HG03432 (cell line): ENCODE measurements at regions not wholly inside any gene's neighbourhood (a gene's known extent, or its start where the extent isn't known, plus 50 kb on each side); places are given as distances from the start of the nearest gene placed in this dataset.
A peak's percentile ranks its signal among the peaks of the same experiment; 100 is the strongest.

Experiments used
- ATAC-seq: cut with Tn5 transposase; IDR thresholded peaks from one replicate; pipeline ENCODE4 v1.9.1; 2021; ENCODE audit warnings: mild to moderate bottlenecking, moderate library complexity; ENCODE audit not compliant: unreplicated experiment

DNA sequence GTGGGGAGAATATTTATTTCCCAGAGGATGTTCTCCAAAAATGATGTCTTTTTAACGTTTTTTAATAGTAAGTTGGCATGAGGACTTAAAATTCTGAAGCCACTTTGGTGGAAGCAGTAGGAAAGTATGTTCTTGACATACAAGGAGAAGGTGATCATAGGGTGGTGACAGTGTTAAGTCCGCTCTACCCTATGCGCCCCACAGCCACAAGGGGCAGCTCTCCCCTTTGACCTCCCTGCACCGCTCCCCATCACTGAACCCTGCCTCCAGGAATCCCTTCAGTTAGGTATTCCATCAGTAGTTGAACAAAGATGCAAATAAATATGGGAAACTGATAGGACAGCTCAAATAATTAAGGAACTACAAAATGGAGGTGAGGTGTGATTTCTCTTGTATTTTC lies 111.4 kb downstream of the PLEKHG1 start:
- no peak for ATAC-seq

DNA sequence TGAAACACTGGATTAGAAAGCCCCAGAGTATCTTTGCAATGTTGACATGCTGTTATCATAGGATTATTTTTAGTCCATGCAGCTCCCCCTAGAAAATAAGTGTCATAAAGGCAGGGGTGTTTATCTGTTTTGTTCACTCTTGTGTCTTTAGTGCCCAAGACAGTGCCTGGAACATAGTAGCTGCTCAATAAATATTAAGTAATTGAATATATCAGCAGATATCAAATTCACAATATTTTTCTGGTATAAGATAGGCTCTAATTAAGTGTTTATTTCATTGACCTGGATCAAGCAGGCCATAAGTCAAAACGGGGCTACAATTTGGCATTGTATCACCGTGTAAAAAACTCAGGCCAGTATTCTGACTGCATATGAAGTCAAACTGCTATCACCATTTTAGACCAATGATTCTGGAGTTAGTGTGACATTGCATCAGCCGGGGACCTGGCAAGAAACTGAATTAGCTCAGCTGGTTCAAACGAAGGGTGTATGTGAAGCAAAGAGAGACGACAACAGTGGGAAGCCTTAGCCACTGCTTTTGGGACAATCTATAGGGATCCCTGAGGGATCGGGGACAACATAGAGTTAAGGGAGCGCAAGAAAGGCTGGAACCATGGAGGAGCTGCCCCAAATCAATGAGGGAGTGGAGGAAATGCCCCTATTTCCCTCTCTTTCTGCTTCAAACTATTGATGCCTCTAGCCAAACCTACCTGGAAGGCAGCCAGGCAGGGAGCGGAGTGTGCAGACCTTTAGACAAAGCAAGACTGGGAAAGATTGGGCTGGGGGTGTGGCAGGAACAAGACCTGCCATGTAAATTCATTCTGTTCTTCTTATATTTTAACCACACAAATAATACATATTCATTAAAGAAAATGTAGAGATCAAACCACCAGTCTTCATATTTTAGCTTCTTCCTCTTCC lies 112.2 kb downstream of the PLEKHG1 start:
- ATAC-seq: no peak

DNA sequence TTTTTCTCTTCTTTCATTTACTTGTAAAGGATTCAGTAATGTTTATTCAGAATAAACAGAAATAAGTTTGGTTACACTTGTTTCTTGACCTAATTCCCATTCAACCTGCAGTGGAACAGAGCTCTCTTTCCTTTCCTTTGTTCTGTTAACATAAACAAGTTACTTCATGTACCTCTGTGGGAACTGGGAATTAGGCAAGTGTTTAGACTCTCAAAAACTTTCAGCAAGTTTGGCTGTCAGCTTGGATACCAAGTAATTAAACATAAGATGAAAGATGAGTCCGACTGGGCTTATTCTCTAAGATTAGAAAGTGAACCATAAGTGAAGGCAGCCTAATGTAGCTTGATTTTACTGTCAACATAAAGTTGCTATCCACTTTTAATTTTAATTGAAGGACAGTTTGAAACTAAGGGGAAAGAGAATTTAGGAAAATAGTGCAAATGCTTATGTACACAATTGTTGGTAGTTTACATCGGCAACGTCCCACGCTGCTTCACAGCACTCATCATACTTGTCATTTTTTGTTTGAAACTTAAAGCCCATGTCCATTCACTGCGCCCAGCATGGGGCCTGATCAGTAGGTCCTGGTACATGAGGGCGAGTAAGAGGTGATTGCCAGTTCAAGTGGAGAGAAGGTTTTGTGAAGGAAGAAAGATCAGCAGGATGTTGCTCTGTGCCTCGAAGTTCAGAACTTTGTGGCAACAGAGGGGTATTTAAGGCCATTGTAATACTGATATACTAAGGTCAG lies 113.0 kb downstream of the PLEKHG1 start:
- ATAC-seq: no peak

DNA sequence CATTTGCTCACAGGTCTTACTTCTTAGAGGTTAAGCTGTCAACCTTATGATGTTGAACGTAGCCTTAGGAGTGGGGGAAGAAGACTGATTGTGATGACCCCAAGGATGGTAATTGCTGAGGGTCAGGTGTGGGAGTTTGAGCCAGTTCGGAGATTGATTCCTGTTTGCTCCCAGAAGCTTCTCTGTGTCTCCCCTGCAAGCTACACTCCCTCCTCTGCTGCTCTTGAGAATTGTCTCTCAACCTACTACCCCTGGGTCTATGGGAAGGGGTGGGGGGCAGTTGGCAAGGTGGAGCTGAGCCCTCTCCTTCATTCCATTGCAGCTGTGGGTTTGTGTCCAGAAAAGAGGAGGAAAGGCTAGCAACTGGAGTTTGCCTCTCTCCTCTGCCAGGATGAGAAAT lies 113.8 kb downstream of the PLEKHG1 start:
- ATAC-seq: no peak

DNA sequence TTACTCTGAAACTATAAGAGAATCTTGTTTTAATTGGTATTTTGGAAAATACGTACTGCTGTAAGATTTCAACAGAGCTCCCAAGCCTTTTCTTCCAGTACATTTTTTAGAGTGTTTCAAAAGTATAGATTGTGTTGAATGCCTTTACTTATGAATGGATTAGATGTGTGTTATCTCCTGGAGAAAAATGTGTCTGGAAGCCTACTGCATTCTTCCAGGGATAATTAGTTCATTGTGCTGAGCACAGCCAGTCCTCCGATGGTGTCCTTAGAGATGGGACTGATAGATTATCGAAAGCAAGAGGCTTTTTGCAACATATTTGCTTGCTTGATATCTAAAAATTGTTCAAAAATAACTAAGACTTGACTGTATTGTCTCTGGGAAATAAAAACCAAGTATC lies 114.2 kb downstream of the PLEKHG1 start:
- ATAC-seq: no peak

DNA sequence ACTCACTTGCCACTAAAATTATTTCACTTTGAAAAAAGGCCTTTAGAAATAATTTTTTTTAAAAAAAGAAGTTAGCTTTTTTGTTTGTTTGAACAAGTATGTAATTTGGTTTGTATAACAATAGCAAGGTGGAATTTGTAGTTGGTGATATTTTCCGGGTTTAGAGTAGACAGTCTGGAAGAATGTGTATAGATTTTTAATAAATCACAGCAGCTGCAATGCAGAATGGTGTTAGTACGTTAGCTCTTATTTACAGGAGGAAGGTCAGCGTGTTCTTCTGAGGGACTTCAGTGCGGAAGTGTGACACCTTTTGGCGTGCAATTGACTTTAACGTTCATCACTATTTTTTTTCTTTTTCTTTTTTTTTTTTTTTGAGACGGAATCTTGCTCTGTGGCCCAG lies 115.4 kb downstream of the PLEKHG1 start:
- no peak for ATAC-seq

DNA sequence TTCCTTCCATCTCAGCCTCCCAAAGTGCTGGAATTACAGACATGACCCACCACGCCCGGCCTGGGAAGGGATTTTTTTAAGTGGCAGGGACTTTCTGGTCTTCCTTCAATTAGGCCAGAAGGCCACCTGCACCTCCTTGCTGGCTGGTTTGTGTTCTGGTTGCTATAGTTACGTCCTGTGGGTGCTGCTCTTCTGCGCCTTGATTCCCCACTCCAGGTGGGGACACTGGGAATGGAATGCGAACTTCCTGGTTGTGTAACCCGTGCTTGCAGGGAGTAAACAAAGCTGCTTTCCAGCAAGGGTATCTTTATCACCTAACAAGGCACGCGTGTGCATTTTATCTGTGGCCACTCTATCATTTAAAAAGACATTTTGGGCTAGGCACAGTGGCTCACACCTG lies 117.7 kb downstream of the PLEKHG1 start:
- ATAC-seq: no peak

DNA sequence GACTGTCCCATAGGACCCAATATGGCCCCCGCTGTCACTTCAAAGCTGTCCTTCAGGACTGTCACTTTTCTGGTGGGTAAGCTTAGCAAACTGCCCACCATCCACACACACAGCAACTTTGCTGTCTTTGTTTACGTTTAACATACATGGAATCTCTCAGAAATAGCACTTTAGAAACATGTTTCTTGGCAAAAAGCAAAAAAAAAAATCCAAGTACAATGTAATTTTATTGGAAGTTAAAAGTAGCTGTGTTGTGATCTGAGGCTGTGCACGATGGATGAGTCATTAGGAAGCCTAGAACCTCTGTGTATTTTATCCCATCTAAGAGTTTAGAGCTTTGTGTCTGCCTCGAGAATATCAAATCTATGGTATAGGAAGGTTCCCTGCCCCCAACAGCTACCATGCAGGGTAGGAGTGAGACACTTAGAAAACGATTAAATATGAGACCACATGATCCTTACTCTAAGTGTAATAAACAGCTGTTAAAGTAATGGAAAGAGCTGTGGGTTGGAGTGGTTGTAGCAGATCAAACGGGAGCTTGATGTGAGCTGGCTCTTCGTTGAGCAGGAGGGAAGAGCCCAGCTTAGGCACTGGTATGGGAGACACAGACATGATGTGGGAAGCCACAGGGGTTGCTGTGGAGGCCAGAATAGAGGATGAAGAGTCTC lies 119.5 kb downstream of the PLEKHG1 start:
- no peak for ATAC-seq

DNA sequence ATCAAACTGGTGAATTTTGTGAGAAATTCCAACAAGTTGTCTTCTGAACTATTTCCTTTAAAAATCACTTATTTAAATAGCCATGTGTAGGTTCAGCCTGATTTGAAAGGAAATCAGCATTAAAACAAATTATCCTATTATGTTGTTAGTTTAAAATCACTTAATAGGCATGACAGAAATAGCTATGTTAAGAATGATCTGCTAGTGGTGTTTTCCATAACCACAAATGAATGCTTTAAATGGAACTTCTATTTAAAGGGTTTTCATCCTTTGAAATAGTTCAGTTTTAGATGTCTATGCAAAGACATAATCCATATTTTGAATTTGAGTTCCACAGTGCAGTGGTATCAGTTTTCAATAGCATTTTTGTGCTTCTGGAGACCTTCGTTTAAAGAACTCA lies 120.1 kb downstream of the PLEKHG1 start:
- no peak for ATAC-seq

DNA sequence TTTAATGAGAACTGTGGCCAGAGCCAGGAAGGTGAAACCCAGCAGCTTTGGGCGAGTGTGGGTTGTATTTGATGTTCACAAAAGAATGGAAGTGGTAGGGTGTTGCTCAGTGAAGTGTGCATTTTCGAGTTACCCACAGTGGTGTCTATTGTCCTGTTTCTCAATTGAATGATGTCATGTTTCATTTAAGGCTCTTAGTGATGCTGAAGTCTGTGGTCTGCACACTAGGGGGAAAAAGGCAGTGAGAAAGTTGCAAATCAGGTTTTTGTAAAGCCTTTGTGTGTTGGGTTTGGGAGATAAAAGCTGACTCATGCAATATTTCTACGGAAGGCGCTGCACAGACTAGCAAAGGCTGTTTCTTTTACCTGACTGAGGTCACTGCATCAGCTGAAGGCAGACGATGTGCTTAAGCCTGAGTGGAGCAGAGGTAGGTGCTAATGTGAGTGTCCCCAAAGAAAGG lies 121.1 kb downstream of the PLEKHG1 start:
- peak; percentile 99 for ATAC-seq

DNA sequence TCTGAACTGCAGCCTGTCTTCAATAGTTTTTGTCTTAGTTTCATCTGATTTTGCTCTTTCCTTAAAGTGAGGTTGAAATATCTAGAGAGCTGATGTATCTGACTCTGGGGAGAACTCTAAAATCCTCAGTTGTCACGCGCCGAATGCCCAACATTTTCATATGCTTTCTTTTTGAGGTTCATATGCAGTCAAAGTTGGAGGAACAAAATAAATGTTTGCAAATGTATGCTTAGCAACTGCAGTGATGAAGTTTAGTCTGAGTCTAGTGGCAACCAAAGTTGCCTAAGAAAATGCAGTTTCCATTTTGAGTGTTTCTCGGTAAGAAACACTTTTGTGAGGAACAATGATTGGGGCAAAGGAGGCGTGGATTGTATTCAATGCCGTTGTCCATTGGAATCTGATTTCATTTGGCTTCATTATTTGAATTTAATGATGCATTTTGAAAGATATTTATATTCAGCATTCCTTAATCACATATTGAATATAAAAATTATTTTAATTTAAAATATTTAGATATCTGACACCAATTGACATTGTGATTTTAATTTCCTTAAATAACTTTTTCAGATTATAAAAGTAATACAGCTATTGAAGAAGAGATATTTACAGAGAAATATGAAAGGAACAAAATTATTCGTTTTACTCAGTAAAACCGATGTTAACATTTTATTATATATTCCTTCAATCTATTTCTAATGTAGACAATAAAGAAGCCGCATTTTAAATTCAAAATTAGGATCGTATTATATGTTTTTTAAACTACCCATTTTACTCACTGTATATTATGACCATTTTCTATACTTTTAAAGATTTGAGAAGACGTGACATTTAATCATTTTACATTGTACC lies 122.0 kb downstream of the PLEKHG1 start:
- ATAC-seq: no peak

DNA sequence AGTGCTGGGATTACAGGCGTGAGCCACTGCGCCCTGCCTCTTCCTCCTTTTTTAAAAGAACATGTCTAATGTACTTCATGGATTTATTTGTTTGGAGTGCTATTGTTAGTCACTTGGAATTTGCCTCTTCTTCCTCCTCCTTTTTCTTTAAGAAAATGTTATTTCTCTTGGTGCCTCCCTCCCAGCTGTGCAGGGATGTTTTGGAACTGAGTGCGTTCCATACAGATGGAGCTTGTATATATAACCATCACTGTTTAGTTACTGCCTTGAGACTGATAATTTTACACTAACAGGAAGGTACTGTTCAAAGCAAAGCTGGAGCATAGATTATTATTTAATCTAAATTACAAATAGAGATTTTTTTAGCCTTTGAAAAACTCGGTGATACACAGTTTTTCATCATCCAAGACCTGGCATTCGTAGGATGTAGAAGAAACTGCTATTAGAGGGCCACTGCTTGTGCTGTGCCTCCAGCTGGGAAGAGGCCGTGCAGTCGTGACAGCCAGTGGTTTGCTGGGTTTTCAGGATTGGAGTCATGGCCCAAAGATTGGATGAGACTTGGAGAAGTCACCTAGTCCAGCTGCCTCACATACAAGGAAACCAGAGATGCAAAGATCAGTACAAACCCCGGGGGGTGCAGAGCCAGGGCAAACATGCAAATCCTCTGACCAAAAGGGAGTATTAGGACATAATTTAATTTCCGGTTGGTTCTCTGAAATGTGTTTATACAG lies 123.1 kb downstream of the PLEKHG1 start:
- no peak for ATAC-seq

DNA sequence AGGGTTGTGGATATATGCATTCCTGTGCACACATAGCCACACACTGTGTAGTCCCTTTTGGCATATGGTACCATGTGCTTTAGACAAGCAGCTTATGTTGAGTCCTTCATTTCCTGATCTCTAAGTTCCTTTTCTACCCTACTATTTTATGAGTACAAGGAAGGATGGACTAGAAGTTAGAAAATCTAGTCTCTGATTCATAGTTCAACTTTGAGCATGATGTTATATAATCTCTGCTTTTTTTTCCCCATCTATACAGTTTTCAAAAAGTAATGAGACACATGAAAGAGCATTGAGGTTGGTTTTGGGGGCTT lies 123.6 kb downstream of the PLEKHG1 start:
- ATAC-seq: no peak

DNA sequence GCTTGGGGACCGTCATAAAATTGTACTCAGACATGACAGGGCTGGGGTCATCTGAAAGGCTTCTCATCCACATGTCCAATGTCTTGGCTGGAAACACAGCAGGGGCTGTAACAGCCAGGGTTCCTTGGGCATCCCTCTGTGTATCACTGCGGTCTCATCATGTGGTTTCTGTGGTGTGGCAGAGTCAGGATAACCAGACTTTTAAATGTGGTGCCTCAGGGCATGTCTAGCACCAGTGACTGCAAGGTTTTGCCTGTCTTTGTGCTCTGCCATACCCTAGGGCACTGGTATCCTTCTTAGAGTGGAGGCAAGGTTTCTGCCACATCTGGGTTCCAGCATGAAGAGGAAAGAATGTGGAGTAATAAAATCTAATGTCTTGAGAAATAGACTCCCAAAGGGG lies 124.2 kb downstream of the PLEKHG1 start:
- no peak for ATAC-seq

DNA sequence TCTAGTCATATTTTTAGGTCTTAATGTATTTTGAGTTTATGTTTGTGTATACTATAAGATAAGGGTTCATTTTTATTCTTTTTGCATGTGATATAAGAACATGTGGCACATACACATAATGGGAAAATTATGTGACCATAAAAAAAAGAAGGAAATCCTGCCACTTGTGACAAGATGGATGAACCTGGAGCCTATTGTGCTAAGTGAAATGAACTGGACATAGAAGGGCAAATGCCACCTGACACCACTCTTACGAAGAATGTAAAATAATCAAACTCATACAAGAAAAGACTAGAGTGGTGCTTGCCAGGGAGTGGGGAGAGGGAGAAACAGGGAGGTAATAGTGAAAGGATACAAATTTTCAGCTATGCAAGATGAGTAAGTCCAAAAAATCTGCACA lies 126.1 kb downstream of the PLEKHG1 start:
- ATAC-seq: no peak

DNA sequence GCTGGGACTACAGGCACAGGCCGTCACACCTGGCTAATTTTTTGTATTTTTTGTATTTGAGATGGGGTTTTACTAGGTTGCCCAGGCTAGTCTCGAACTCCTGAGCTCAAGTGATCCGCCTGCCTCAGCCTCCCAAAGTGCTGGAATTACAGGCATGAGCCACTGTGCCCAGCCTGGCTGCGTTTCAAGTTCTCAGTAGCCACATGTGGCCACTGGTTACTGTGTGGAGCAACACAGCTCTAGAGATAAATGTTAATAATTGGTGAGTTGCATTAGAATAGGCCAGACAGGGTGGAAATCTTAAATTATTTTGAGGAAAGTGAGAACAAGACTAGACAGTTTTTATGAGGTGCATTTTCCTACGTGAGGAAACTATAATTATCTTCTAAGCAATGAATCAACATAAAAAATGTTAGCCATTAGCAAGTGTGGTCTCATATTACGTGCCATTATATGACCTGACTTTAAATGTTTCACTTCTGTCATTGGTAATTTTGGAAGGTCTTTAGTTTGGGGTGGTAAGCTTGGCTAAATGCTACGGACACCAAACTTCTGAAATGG lies 129.6 kb downstream of the PLEKHG1 start:
- ATAC-seq: no peak

DNA sequence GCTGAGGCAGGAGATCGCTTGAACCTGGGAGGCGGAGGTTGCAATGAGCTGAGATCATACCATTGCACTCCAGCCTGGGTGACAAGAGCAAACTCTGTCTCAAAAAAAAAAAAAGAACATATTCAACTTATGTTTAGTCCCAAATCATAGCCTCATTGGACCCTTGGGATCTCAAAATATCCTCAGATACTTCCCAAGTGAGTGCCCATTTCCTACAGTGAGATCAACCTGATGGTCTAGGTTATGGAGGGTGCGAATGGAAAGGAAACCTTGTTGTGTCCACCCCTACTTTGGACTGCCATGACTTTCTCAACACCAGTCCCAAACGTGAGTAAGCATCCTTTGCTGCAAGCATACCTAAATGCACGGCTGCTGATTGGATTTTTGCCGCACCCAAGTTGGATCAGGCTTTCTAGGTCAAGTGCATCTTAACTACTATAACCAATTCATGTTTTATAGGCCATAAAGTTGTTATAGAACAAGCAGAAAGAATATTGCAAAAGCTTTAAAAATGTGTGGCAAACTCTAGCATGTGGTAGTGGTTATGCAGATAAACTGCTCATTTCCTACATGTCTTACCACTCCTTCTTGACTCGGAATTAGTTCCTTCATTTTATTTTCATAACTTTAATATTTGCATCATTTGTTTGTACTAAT lies 131.2 kb downstream of the PLEKHG1 start:
- ATAC-seq: no peak

DNA sequence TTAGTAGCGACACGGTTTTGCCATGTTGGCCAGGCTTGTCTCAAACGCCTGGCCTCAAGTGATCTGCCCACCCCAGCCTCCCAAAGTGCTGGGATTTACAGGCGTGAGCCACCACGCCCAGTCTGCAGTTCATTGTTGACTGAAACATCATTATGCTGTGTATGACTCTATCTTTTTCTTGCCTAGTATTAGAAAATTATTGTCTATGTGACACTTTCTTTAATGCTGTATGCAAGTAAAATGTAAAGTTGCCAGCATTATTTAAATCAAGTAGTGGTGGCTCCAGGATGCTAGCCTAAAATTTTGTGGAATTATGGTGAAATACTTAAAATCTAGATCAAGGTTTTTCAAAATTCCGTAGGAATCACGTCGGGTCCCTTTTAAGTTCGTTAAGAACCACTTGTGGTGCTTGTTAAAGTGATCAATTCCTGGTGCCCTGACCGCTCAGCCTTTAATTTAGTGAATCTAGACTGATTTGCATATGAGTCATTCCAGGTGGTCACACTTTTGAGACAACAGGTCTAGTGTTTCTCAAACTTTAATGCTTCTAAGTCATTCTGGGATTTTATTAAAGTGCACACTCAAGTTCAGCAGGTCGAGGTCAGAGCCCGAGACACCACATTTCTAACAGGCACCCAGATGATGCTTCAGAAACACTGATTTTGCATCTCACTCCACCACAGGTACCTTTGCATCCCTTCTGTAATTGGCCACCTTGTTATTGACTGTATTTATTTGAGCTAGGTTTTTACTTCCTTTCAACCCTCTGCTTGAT lies 132.6 kb upstream of the MTHFD1L start:
- peak; percentile 85 for ATAC-seq

DNA sequence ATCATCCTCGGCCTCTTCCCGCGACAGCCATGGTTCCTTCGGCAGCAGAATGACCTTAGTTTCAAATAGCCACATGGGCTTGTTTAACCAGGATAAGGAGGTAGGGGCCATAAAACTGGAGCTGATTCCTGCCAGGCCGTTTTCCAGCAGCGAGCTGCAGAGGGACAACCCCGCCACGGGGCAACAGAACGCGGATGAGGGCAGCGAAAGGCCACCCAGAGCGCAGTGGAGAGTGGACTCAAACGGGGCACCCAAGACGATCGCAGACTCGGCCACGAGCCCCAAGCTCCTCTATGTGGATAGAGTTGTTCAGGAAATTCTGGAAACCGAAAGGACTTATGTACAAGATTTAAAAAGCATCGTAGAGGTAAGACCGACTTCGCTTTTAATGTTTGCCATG lies 131.8 kb upstream of the MTHFD1L start:
- ATAC-seq: no peak
